ENCODE measurements at regions not wholly inside any gene's neighbourhood (a gene's known extent, or its start where the extent isn't known, plus 50 kb on each side); places are given as distances from the start of the nearest gene placed in this dataset.

DNA sequence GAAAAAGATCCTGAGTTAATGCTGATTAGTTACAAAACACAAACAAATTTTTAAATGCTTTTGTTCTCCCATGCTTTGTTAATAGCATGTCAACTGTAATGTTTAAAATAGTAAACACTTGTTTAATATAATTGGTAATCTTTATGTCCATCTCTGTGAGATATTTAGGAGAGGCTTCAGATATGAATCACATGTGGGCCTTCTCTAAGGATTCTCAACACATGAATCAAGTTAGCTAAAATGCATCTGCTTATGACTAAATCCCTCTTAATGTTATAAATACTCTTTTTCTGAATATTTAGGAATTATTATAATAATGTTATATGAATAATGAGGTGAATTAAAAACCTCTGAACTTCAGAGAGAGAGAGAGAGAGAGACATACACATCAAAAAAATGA is 345.9 kb upstream of the MANEA start:
- DNase-seq (ENCODE audit: unreplicated experiment), result no peak

GRCh38 chr6:95232446-95232845 is 344.9 kb upstream of the MANEA start:
- TF ChIP-seq CTCF (IDR thresholded peaks at IDR 0.05; ENCODE audit: unreplicated experiment), result no peak
- Mint-ChIP-seq H3K4me3 (ENCODE audit: unreplicated experiment) (no peak overlapping the region), H3K36me3 (ENCODE audit: insufficient read depth, unreplicated experiment) (no peaks in the 10 kb centered on the region), H3K27ac (ENCODE audit: low read depth, unreplicated experiment) (no peak overlapping the region), H3K4me1 (ENCODE audit: insufficient read depth, unreplicated experiment) (no peaks in the 10 kb centered on the region), H3K9me3 (ENCODE audit: unreplicated experiment) (no peaks in the 10 kb centered on the region), H3K27me3 (ENCODE audit: insufficient read depth, unreplicated experiment) (peaks cover 80% of the 10 kb centered on the region)
- no TSS peak for BruUV-seq (replicated peaks)
- CTCF ChIA-PET, result no interaction called here
- POLR2A ChIA-PET, result no interaction called here
- intact Hi-C loops (cut with micrococcal nuclease), result no loop called here
- no peak for DNase-seq (ENCODE audit: unreplicated experiment)

More for the DNA sequence above, 345.9 kb upstream of the MANEA start:
- ChIA-PET CTCF (no interaction called here), POLR2A (no interaction called here)
- no TSS peak for BruUV-seq (replicated peaks)
- no peak for TF ChIP-seq CTCF (IDR thresholded peaks at IDR 0.05; ENCODE audit: unreplicated experiment)
- no peak overlapping the region for H3K27ac Mint-ChIP-seq (ENCODE audit: low read depth, unreplicated experiment)
- H3K4me3 Mint-ChIP-seq (ENCODE audit: unreplicated experiment), result no peak overlapping the region
- H3K4me1 Mint-ChIP-seq (ENCODE audit: insufficient read depth, unreplicated experiment), result no peaks in the 10 kb centered on the region
- peaks cover 80% of the 10 kb centered on the region for H3K27me3 Mint-ChIP-seq (ENCODE audit: insufficient read depth, unreplicated experiment)
- no peaks in the 10 kb centered on the region for H3K9me3 Mint-ChIP-seq (ENCODE audit: unreplicated experiment)
- H3K36me3 Mint-ChIP-seq (ENCODE audit: insufficient read depth, unreplicated experiment), result no peaks in the 10 kb centered on the region
- intact Hi-C loops (cut with micrococcal nuclease), result no loop called here

GRCh38 chr6:95233879-95234278 is 343.5 kb upstream of the MANEA start:
- no TSS peak for BruUV-seq (replicated peaks)
- intact Hi-C loops (cut with micrococcal nuclease), result no loop called here
- no peaks in the 10 kb centered on the region for H3K4me1 Mint-ChIP-seq (ENCODE audit: insufficient read depth, unreplicated experiment)
- no peak overlapping the region for H3K4me3 Mint-ChIP-seq (ENCODE audit: unreplicated experiment)
- H3K36me3 Mint-ChIP-seq (ENCODE audit: insufficient read depth, unreplicated experiment), result no peaks in the 10 kb centered on the region
- POLR2A ChIA-PET, result no interaction called here
- H3K9me3 Mint-ChIP-seq (ENCODE audit: unreplicated experiment), result no peaks in the 10 kb centered on the region
- CTCF ChIA-PET, result no interaction called here
- H3K27ac Mint-ChIP-seq (ENCODE audit: low read depth, unreplicated experiment), result no peak overlapping the region
- peaks cover 89% of the 10 kb centered on the region for H3K27me3 Mint-ChIP-seq (ENCODE audit: insufficient read depth, unreplicated experiment)
- no peak for DNase-seq (ENCODE audit: unreplicated experiment)
- no peak for TF ChIP-seq CTCF (IDR thresholded peaks at IDR 0.05; ENCODE audit: unreplicated experiment)

GRCh38 chr6:95240514-95240913 is 336.8 kb upstream of the MANEA start:
- H3K27ac Mint-ChIP-seq (ENCODE audit: low read depth, unreplicated experiment), result no peak overlapping the region
- BruUV-seq (replicated peaks), result no TSS peak
- peaks cover 61% of the 10 kb centered on the region for H3K27me3 Mint-ChIP-seq (ENCODE audit: insufficient read depth, unreplicated experiment)
- DNase-seq (ENCODE audit: unreplicated experiment), result no peak
- no peak overlapping the region for H3K4me3 Mint-ChIP-seq (ENCODE audit: unreplicated experiment)
- POLR2A ChIA-PET, result interaction anchor here (0.5 kb wide), 1 partner anchor 11 kb away, joined by 4 read pairs; no protein-coding TSS in a partner anchor
- H3K4me1 Mint-ChIP-seq (ENCODE audit: insufficient read depth, unreplicated experiment), result peaks cover 4% of the 10 kb centered on the region
- TF ChIP-seq CTCF (IDR thresholded peaks at IDR 0.05; ENCODE audit: unreplicated experiment), result no peak
- intact Hi-C loops (cut with micrococcal nuclease), result no loop called here
- H3K9me3 Mint-ChIP-seq (ENCODE audit: unreplicated experiment), result no peaks in the 10 kb centered on the region
- H3K36me3 Mint-ChIP-seq (ENCODE audit: insufficient read depth, unreplicated experiment), result no peaks in the 10 kb centered on the region
- CTCF ChIA-PET, result interaction anchor here (0.6 kb wide), 2 partner anchors 19 to 99 kb away, joined by 3 to 4 read pairs; no protein-coding TSS in a partner anchor
